Endothelial cell of umbilical vein (primary cell): ENCODE measurements at regions not wholly inside any gene's neighbourhood (a gene's known extent, or its start where the extent isn't known, plus 50 kb on each side); places are given as distances from the start of the nearest gene placed in this dataset.

Source experiments
- BruUV-seq: library from RNA; stranded (reverse); fragments of 400-500 nt; replicated peaks from 2 replicates; lab custom pipeline; 2021; lab: Mats Ljungman, UMichigan
- CTCF ChIA-PET: fragments of 300-600, 350-600 bp; sonication (Branson Sonifier 250); formaldehyde crosslinking; loops from one replicate; lab custom pipeline; 2021; ENCODE audit warnings: antibody characterized with exemption, inconsistent platforms; lab: Charles Lee
- POLR2A ChIA-PET: fragments of 300-600, 350-600 bp; sonication (Branson Sonifier 250); formaldehyde crosslinking; loops from one replicate; lab custom pipeline; 2021; ENCODE audit warnings: antibody characterized with exemption, inconsistent platforms; lab: Charles Lee
- DNase-seq: peaks from one replicate; pipeline ENCODE4 v3.0.0-alpha.2; 2011; ENCODE audit warnings: low read depth, low spot score
- FAIRE-seq: peaks from 2 replicates; lab custom pipeline; 2011; peaks lifted over from hg19 to GRCh38; lab: Jason Lieb, UNC
- H2AFZ ChIP-seq: 2 replicates; pipeline ENCODE4 v1.6.0; 2012; ENCODE audit warnings: low read depth, low read length, control low read depth, inconsistent platforms
- H3K27ac ChIP-seq: 2 replicates; pipeline ENCODE4 v1.5.1; 2011; ENCODE audit warnings: low read depth, mild to moderate bottlenecking, control low read depth, low read length, moderate library complexity; ENCODE audit not compliant: insufficient read depth
- H3K27me3 ChIP-seq, 2 experiments: 2 replicates each; pipeline versions ENCODE4 v1.6.0 to v1.6.1; 2011; ENCODE audit warnings: low read length in 2 of 2, mixed read lengths in 1 of 2; ENCODE audit not compliant: control insufficient read depth in 2 of 2, insufficient read depth in 2 of 2
- H3K36me3 ChIP-seq, 2 experiments: 2 replicates in 1 of 2; 3 replicates in 1 of 2; pipeline ENCODE4 v1.5.1; 2011; ENCODE audit warnings: low read length in 2 of 2, mild to moderate bottlenecking in 1 of 2, moderate library complexity in 1 of 2; ENCODE audit not compliant: control insufficient read depth in 2 of 2, insufficient read depth in 2 of 2; ENCODE audit errors: extremely low read depth in 1 of 2
- H3K4me1 ChIP-seq: 3 replicates; pipeline ENCODE4 v1.5.1; 2011; ENCODE audit warnings: mild to moderate bottlenecking, low read length; ENCODE audit not compliant: control insufficient read depth, insufficient read depth; ENCODE audit errors: extremely low read depth
- H3K4me2 ChIP-seq: 2 replicates; pipeline ENCODE4 v1.6.1; 2011; ENCODE audit warnings: low read length, control low read depth, mixed read lengths; ENCODE audit not compliant: insufficient read depth
- H3K4me3 ChIP-seq, 3 experiments: fragments of 200-600 bp in 1 of 3; sonication (generic), shearing (Covaris generic) in 1 of 3; replicated peaks in 1 of 3; 2 replicates each; pipeline ENCODE4 v1.5.1; 2011 to 2016; ENCODE audit warnings: control low read depth in 3 of 3, low read length in 3 of 3, mild to moderate bottlenecking in 2 of 3, inconsistent platforms in 1 of 3, low read depth in 1 of 3, moderate library complexity in 1 of 3; ENCODE audit not compliant: insufficient read depth in 1 of 3
- H3K79me2 ChIP-seq: 2 replicates; pipeline ENCODE4 v1.6.0; 2012; ENCODE audit warnings: low read length, inconsistent platforms; ENCODE audit not compliant: control insufficient read depth, insufficient read depth
- H3K9ac ChIP-seq: replicated peaks from 2 replicates; pipeline ENCODE3; 2011; ENCODE audit warnings: low read length, control low read depth; ENCODE audit not compliant: insufficient read depth; ENCODE audit errors: extremely low read depth
- H3K9me1 ChIP-seq: replicated peaks from 3 replicates; pipeline ENCODE4 v1.6.0; 2011; ENCODE audit warnings: mild to moderate bottlenecking, low read length; ENCODE audit not compliant: control insufficient read depth, insufficient read depth; ENCODE audit errors: extremely low read depth
- H3K9me3 ChIP-seq: replicated peaks from 2 replicates; pipeline ENCODE4 v1.5.1; 2012; ENCODE audit warnings: low read length, inconsistent platforms; ENCODE audit not compliant: control insufficient read depth, insufficient read depth
- H4K20me1 ChIP-seq: replicated peaks from 2 replicates; pipeline ENCODE3; 2011; ENCODE audit warnings: mild to moderate bottlenecking, low read length; ENCODE audit not compliant: control insufficient read depth, insufficient read depth; ENCODE audit errors: extremely low read depth
- CTCF ChIP-seq, 2 donors: IDR thresholded peaks; 1 replicate in 1 of 2; 2 replicates in 1 of 2; pipeline ENCODE4 v1.5.1; 2011; ENCODE audit warnings: low read length in 2 of 2, mild to moderate bottlenecking in 2 of 2, moderate library complexity in 2 of 2, control low read depth in 1 of 2, inconsistent platforms in 1 of 2, low read depth in 1 of 2; ENCODE audit not compliant: insufficient read depth in 1 of 2; ENCODE audit errors: extremely low read depth in 1 of 2
- EZH2 ChIP-seq: IDR thresholded peaks from 2 replicates; pipeline ENCODE4 v1.6.1; 2012; ENCODE audit warnings: borderline replicate concordance, low read depth, mild to moderate bottlenecking, moderate library complexity, low read length, inconsistent platforms; ENCODE audit not compliant: severe bottlenecking
- FOS ChIP-seq: IDR thresholded peaks from 2 replicates; pipeline ENCODE4 v1.6.1; 2011; ENCODE audit warnings: mild to moderate bottlenecking, low read length, moderate library complexity, borderline replicate concordance; ENCODE audit not compliant: insufficient read depth
- GATA2 ChIP-seq: IDR thresholded peaks from 2 replicates; pipeline ENCODE4 v1.7.0; 2011; ENCODE audit warnings: low read depth, mild to moderate bottlenecking, moderate library complexity, mixed read lengths, low read length; ENCODE audit not compliant: insufficient read length, insufficient read depth
- JUN ChIP-seq: IDR thresholded peaks from 2 replicates; pipeline ENCODE4 v1.6.1; 2011; ENCODE audit warnings: borderline replicate concordance, low read depth; ENCODE audit not compliant: insufficient read length, insufficient read depth
- MAX ChIP-seq: IDR thresholded peaks from 2 replicates; pipeline ENCODE4 v1.6.1; 2011; ENCODE audit not compliant: insufficient read depth, insufficient read length
- MYC ChIP-seq: IDR thresholded peaks from one replicate; pipeline ENCODE4 v1.6.1; 2011; ENCODE audit warnings: mild to moderate bottlenecking, low read depth, low read length
- POLR2A ChIP-seq: IDR thresholded peaks from 2 replicates; pipeline ENCODE4 v1.6.1; 2012; ENCODE audit warnings: low read depth, mild to moderate bottlenecking, control low read depth, low read length
- POLR2AphosphoS5 ChIP-seq: IDR thresholded peaks from 2 replicates; pipeline ENCODE4 v1.6.1; 2012; ENCODE audit warnings: low read depth, mild to moderate bottlenecking, control low read depth, low read length, moderate library complexity; ENCODE audit not compliant: insufficient read depth
- dilution Hi-C: fragments of 300-500 bp; cut with MboI; formaldehyde crosslinking; loops from one replicate; pipeline ENCODE4 v1.15.0; 2019; ENCODE audit warnings: low sequenced_read_pairs; ENCODE audit not compliant: extremely low pct_ligation_motif_present
- intact Hi-C: fragments of 100-400 bp; cut with micrococcal nuclease; formaldehyde crosslinking; loops from one replicate; pipeline ENCODE4 v1.10.0; 2022

GRCh38 chr20:24109008-24109407 lies 120.4 kb upstream of the GGTLC1 start:
- dilution Hi-C loops = no loop called here
- ChIA-PET POLR2A (no interaction called here), CTCF (no interaction called here)
- Histone ChIP-seq H3K4me3 (no peak overlapping the region), H3K9ac (no peak overlapping the region), H4K20me1 (no peaks in the 10 kb centered on the region), H3K4me2 (no peak overlapping the region), H3K27ac (no peak overlapping the region), H3K9me1 (no peaks in the 10 kb centered on the region), H3K27me3 (no peaks in the 10 kb centered on the region), H3K36me3 (no peaks in the 10 kb centered on the region), H2AFZ (no peak overlapping the region), H3K4me1 (peaks cover 24% of the 10 kb centered on the region), H3K79me2 (no peaks in the 10 kb centered on the region), H3K9me3 (no peaks in the 10 kb centered on the region)
- no peak for DNase-seq
- FAIRE-seq = no peak
- TF ChIP-seq POLR2A (no peak), MYC (no peak)
- BruUV-seq = no TSS peak
- intact Hi-C loops = loop anchor here (10.0 kb wide), 3 partner anchors 744 to 1516 kb away; partner anchors contain the start of genes GZF1 and NANP

GRCh38 chr20:24108581-24108980 lies 120.0 kb upstream of the GGTLC1 start:
- Histone ChIP-seq H3K79me2 (no peaks in the 10 kb centered on the region), H2AFZ (no peak overlapping the region), H3K27ac (no peak overlapping the region), H3K9me1 (no peaks in the 10 kb centered on the region), H4K20me1 (no peaks in the 10 kb centered on the region), H3K36me3 (no peaks in the 10 kb centered on the region), H3K4me3 (no peak overlapping the region), H3K4me2 (no peak overlapping the region), H3K9ac (no peak overlapping the region), H3K9me3 (no peaks in the 10 kb centered on the region), H3K4me1 (peaks cover 29% of the 10 kb centered on the region), H3K27me3 (no peaks in the 10 kb centered on the region)
- POLR2A ChIA-PET = no interaction called here
- dilution Hi-C loops = no loop called here
- no peak for TF ChIP-seq POLR2A
- no peak for TF ChIP-seq FOS
- no peak for TF ChIP-seq EZH2
- TF ChIP-seq GATA2 = no peak
- no peak for TF ChIP-seq CTCF (IDR thresholded peaks at IDR 0.05; ENCODE audit: extremely low read depth in 1 of 2, insufficient read depth in 1 of 2, low read depth in 1 of 2, low read length in 2 of 2)
- no peak for TF ChIP-seq POLR2AphosphoS5
- TF ChIP-seq MYC = no peak
- no peak for TF ChIP-seq JUN
- TF ChIP-seq MAX = no peak
- BruUV-seq = no TSS peak
- no peak for DNase-seq
- intact Hi-C loops = loop anchor here (10.0 kb wide), 3 partner anchors 744 to 1516 kb away; partner anchors contain the start of genes GZF1 and NANP
- no peak for FAIRE-seq
- CTCF ChIA-PET = no interaction called here
